ENCODE measurements at regions not wholly inside any gene's neighbourhood (a gene's known extent, or its start where the extent isn't known, plus 50 kb on each side); places are given as distances from the start of the nearest gene placed in this dataset.
A peak's percentile ranks its signal among the peaks of the same experiment; 100 is the strongest.
"Not testable (repeated sequence)": the region's sequence is repeated elsewhere in the genome, so short reads cannot be mapped to it uniquely, and the experiment has no call there.

GRCh38 chr14:65173973-65174693, 71.8 kb upstream of the MAX start:
- Mint-ChIP-seq H3K4me3 (no peak overlapping the region), H3K27me3 (ENCODE audit: low read depth) (peaks cover 18% of the 10 kb centered on the region), H3K27ac (no peak overlapping the region), H3K9me3 (no peaks in the 10 kb centered on the region), H3K36me3 (ENCODE audit: insufficient read depth in 2 of 2) (no peaks in the 10 kb centered on the region), H3K4me1 (ENCODE audit: low read depth) (peaks cover 24% of the 10 kb centered on the region)
- DNase-seq (no peak), ATAC-seq (replicated peaks in 1 of 2) (no peak)

- Mint-ChIP-seq H3K4me3 (no peak overlapping the region), H3K4me1 (ENCODE audit: low read depth) (peaks cover 24% of the 10 kb centered on the region), H3K9me3 (no peaks in the 10 kb centered on the region), H3K36me3 (ENCODE audit: insufficient read depth in 2 of 2) (no peaks in the 10 kb centered on the region), H3K27me3 (ENCODE audit: low read depth) (peaks cover 18% of the 10 kb centered on the region), H3K27ac (no peak overlapping the region)
- no peak for ATAC-seq (replicated peaks in 1 of 2)
- DNase-seq: no peak
Measured at GRCh38 chr14:65174783-65175182, 72.5 kb upstream of the MAX start.

- H3K4me1 Mint-ChIP-seq (ENCODE audit: low read depth): peaks cover 18% of the 10 kb centered on the region
- ATAC-seq (replicated peaks in 1 of 2) (no peak), DNase-seq (no peak)
- H3K36me3 Mint-ChIP-seq (ENCODE audit: insufficient read depth in 2 of 2): peaks cover 0 to 8% of the 10 kb centered on the region in 2 donors
- H3K4me3 Mint-ChIP-seq: no peak overlapping the region
- H3K9me3 Mint-ChIP-seq: peaks cover 0 to 4% of the 10 kb centered on the region in 2 donors
- no peak overlapping the region for H3K27ac Mint-ChIP-seq
- H3K27me3 Mint-ChIP-seq (ENCODE audit: low read depth): peaks cover 10% of the 10 kb centered on the region
Measured at GRCh38 chr14:65177551-65177950, 75.2 kb upstream of the MAX start.

DNA sequence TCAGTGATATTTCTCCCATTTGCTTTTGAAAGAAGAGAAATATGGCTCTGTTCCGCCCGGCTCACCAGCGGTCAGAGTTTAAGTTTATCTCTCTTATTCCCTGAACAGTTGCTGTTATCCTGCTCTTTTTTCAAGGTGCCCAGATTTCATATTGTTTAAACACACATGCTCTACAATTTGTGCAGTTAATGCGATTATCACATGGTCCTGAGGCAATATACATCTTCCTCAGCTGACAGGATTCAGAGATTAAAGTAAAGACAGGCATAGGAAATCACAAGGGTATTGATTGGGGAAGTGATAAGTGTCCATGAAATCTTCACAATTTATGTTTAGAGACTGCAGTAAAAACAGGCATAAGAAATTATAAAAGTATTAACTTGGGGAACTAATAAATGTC, 76.9 kb upstream of the MAX start:
- H3K9me3 Mint-ChIP-seq; H3K27me3 Mint-ChIP-seq (ENCODE audit: low read depth); H3K27ac Mint-ChIP-seq; ATAC-seq (replicated peaks in 1 of 2); H3K4me3 Mint-ChIP-seq; DNase-seq: not testable (repeated sequence)
- peaks cover 18% of the 10 kb centered on the region for H3K4me1 Mint-ChIP-seq (ENCODE audit: low read depth)
- H3K36me3 Mint-ChIP-seq (ENCODE audit: insufficient read depth in 2 of 2): peaks cover 6 to 13% of the 10 kb centered on the region in 2 donors

DNA sequence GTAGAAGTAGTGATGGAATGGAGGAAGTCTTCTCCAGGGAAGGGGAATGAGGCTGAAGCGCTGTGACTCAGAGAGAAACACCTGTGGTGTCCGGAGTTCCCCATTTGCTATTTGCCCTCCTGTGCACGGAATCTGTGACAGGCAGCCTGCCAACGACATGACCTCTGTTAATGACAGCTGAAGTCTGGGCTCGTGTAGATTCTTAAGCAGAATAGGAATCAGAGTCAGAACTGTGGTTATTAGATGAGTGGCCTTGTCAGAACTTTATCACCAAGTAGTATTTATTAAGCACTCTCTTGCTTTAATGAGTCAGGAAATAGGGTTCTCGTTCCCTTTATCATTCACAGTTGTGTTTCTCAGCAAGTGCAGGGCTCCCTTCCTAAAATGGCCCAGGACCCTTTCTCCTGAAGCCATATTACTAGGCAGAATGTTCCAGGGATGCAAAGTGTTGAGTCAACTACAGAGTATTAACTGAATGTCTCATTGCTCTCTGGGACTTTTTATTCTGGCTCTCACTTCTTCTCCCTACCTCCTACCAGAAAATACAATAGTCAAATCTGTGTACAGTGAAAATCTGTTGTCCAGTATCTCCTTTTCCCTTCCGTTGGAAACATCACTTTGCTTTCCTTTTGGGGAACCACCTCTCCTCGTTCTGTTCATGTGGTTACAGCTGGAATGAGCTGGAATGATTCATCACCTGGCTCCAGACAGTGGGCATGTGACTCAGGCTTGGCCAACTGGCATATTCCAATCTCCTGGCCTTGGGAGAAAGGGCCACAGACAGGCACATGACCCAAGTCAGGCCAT, 77.8 kb upstream of the MAX start:
- Mint-ChIP-seq H3K9me3 (peaks cover 6 to 7% of the 10 kb centered on the region in 2 donors), H3K27me3 (ENCODE audit: low read depth) (peaks cover 6% of the 10 kb centered on the region), H3K4me3 (peak overlapping the region; percentile 25 to 53), H3K27ac (peak overlapping the region; percentile 12), H3K36me3 (ENCODE audit: insufficient read depth in 2 of 2) (peaks cover 6 to 13% of the 10 kb centered on the region in 2 donors), H3K4me1 (ENCODE audit: low read depth) (peaks cover 18% of the 10 kb centered on the region)
- peak; percentile 58 to 64 for DNase-seq
- peak; percentile 87 to 90 for ATAC-seq (replicated peaks in 1 of 2)

- H3K9me3 Mint-ChIP-seq: peaks cover 6 to 7% of the 10 kb centered on the region in 2 donors
- DNase-seq: no peak
- peaks cover 18% of the 10 kb centered on the region for H3K4me1 Mint-ChIP-seq (ENCODE audit: low read depth)
- H3K4me3 Mint-ChIP-seq: peak overlapping the region; percentile 25 to 53
- ATAC-seq (replicated peaks in 1 of 2): no peak
- no peak overlapping the region for H3K27ac Mint-ChIP-seq
- peaks cover 6 to 13% of the 10 kb centered on the region in 2 donors for H3K36me3 Mint-ChIP-seq (ENCODE audit: insufficient read depth in 2 of 2)
- H3K27me3 Mint-ChIP-seq (ENCODE audit: low read depth): peaks cover 9% of the 10 kb centered on the region
Measured at GRCh38 chr14:65180725-65181025, 78.4 kb upstream of the MAX start.

GRCh38 chr14:65184032-65184764, 81.9 kb upstream of the MAX start:
- Mint-ChIP-seq H3K4me1 (ENCODE audit: low read depth) (peaks cover 16% of the 10 kb centered on the region), H3K4me3 (no peak overlapping the region), H3K9me3 (peaks cover 6 to 7% of the 10 kb centered on the region in 2 donors), H3K36me3 (ENCODE audit: insufficient read depth in 2 of 2) (peaks cover 6 to 13% of the 10 kb centered on the region in 2 donors), H3K27me3 (ENCODE audit: low read depth) (peaks cover 23% of the 10 kb centered on the region), H3K27ac (no peak overlapping the region)
- ATAC-seq (replicated peaks in 1 of 2): peak; percentile 41 to 48
- DNase-seq: no peak

GRCh38 chr14:65185829-65186228, 83.5 kb upstream of the MAX start:
- no peaks in the 10 kb centered on the region for H3K4me1 Mint-ChIP-seq (ENCODE audit: low read depth)
- DNase-seq (no peak), ATAC-seq (replicated peaks in 1 of 2) (no peak)
- peaks cover 6 to 13% of the 10 kb centered on the region in 2 donors for H3K36me3 Mint-ChIP-seq (ENCODE audit: insufficient read depth in 2 of 2)
- peaks cover 23% of the 10 kb centered on the region for H3K27me3 Mint-ChIP-seq (ENCODE audit: low read depth)
- no peak overlapping the region for H3K27ac Mint-ChIP-seq
- H3K4me3 Mint-ChIP-seq: no peak overlapping the region
- H3K9me3 Mint-ChIP-seq: peaks cover 6 to 7% of the 10 kb centered on the region in 2 donors

DNA sequence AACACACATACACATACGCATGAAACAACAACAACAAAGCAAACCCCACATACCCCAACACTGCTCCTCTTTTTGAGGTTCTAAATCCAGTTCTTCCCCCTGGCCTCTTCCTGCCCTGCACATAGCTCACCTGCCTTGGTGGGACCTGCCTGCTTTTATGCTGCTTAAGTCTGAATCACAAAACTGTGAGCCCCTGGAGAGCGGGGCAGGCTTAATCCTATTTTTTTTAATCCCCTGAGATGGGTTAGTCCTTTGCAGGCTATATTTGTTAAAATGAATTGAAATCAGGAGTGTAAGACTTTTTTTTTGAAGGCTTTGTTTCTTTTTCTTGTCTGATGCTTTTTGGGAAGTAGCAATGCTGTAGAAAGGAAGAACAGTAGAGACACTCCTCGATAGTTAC, 84.6 kb upstream of the MAX start:
- Mint-ChIP-seq H3K4me1 (ENCODE audit: low read depth) (no peaks in the 10 kb centered on the region), H3K36me3 (ENCODE audit: insufficient read depth in 2 of 2) (peaks cover 6 to 8% of the 10 kb centered on the region in 2 donors), H3K4me3 (no peak overlapping the region), H3K27me3 (ENCODE audit: low read depth) (peaks cover 23% of the 10 kb centered on the region), H3K27ac (no peak overlapping the region), H3K9me3 (peaks cover 4 to 6% of the 10 kb centered on the region in 2 donors)
- ATAC-seq (replicated peaks in 1 of 2) (no peak), DNase-seq (no peak)

DNA sequence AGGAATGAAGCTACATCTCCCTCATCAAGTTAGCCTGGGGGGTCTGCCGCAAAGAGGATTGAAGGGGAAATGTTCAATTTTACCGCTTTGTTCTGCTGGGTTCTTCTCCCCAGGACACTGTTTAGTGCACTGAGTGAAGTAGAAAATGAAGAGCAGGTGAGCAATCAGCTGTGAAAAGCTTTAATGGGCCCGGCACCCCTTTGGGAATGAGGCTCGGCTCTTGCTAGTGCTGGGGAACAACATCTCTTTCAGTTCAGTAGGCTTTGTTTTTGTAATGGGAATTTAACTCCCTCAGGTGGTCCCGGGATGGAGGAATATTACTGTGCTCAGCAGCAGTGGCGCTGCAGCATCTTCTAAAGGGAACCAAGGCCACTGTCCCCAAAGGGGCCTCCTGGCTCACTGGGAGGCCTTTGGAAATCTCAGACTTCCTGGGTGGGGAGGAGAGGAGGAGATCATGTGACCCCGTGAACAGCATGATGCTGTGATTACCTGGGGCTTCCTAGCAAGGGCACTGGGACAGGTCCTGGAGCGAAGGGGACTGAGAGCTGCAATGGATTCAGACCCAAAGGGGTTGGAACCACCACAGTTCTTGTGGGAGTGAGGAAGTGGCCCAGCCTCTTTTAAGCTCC, 85.2 kb upstream of the MAX start:
- ATAC-seq (replicated peaks in 1 of 2) (no peak), DNase-seq (no peak)
- Mint-ChIP-seq H3K27ac (no peak overlapping the region), H3K4me1 (ENCODE audit: low read depth) (no peaks in the 10 kb centered on the region), H3K9me3 (peaks cover 3 to 6% of the 10 kb centered on the region in 2 donors), H3K27me3 (ENCODE audit: low read depth) (peaks cover 21% of the 10 kb centered on the region), H3K4me3 (no peak overlapping the region), H3K36me3 (ENCODE audit: insufficient read depth in 2 of 2) (peaks cover 5 to 6% of the 10 kb centered on the region in 2 donors)

GRCh38 chr14:65190312-65190711, 88.0 kb upstream of the MAX start:
- Mint-ChIP-seq H3K27me3 (ENCODE audit: low read depth) (peaks cover 17% of the 10 kb centered on the region), H3K9me3 (no peaks in the 10 kb centered on the region), H3K4me3 (no peak overlapping the region), H3K36me3 (ENCODE audit: insufficient read depth in 2 of 2) (no peaks in the 10 kb centered on the region), H3K4me1 (ENCODE audit: low read depth) (peaks cover 4% of the 10 kb centered on the region), H3K27ac (no peak overlapping the region)
- no peak for DNase-seq
- no peak for ATAC-seq (replicated peaks in 1 of 2)

- Mint-ChIP-seq H3K9me3 (no peaks in the 10 kb centered on the region), H3K36me3 (ENCODE audit: insufficient read depth in 2 of 2) (no peaks in the 10 kb centered on the region), H3K4me3 (no peak overlapping the region), H3K27ac (no peak overlapping the region), H3K4me1 (ENCODE audit: low read depth) (peaks cover 4% of the 10 kb centered on the region), H3K27me3 (ENCODE audit: low read depth) (peaks cover 8% of the 10 kb centered on the region)
- ATAC-seq (replicated peaks in 1 of 2) (no peak), DNase-seq (no peak)
Measured at GRCh38 chr14:65191716-65192115, 89.4 kb upstream of the MAX start.

DNA sequence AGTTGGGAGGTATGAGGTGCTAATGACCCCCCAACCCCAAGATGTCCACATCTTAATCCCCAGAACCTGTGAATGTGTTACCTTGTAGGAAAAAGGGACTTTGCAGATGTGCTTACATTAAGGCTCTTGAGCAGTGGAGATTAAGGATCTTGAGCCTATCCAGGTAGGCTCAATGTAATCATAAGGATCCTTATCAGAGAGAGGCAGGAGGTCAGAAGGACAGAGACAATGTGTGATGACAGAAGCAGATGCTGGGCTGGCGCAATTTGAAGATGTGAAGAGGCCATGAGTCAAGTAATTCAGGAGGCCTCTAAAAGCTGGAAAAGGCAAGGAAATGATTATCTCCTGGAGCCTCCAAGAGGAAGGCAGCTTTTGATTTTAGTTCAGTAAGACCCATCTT, 90.4 kb upstream of the MAX start:
- no peak for DNase-seq
- Mint-ChIP-seq H3K4me3 (no peak overlapping the region), H3K4me1 (ENCODE audit: low read depth) (peaks cover 4% of the 10 kb centered on the region), H3K36me3 (ENCODE audit: insufficient read depth in 2 of 2) (no peaks in the 10 kb centered on the region), H3K27me3 (ENCODE audit: low read depth) (no peaks in the 10 kb centered on the region), H3K9me3 (no peaks in the 10 kb centered on the region), H3K27ac (no peak overlapping the region)
- no peak for ATAC-seq (replicated peaks in 1 of 2)
